Upper lobe of left lung (tissue), 4 donors: ENCODE measurements at regions not wholly inside any gene's neighbourhood (a gene's known extent, or its start where the extent isn't known, plus 50 kb on each side); places are given as distances from the start of the nearest gene placed in this dataset.

Experiments used
- EP300 ChIP-seq, 4 donors: sonication (generic); formaldehyde crosslinking; IDR thresholded peaks; one replicate each; pipeline ENCODE4 v1.5.1; 2017; ENCODE audit warnings: antibody characterized with exemption in 4 of 4, control low read depth in 2 of 4
- POLR2AphosphoS5 ChIP-seq, 2 donors: sonication (generic); formaldehyde crosslinking; IDR thresholded peaks; one replicate each; pipeline ENCODE4 v1.5.1; 2017; ENCODE audit warnings: antibody characterized with exemption in 2 of 2
- TF ChIP-seq, protein P1 (sequence below), 6 experiments: fragments of 450-650 bp in 4 of 6; fragments of 200-600 bp in 2 of 6; sonication (generic) in 2 of 6; IDR thresholded peaks; one replicate each; pipeline ENCODE4 v1.5.1; 2016 to 2019; ENCODE audit warnings: antibody characterized with exemption in 6 of 6

DNA sequence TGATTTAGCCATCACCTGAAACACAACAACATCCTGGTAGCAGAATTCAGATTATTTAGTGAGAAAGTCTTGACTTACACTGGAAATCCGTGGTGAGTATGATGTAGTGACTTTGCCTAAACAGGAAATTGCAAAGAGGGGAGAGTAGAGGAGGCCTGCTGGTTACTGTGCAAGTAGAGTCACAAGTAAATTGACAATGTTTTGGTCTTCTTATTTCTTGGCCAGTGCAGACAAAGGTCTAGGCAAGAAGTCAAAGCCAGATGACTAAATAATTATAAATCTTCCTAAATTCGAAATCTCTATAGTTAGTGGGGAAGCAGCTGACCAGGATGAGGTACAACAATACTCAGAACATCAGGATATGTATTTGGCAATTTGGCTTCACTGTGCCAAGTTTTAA, 159.5 kb upstream of the KCTD3 start:
- TF ChIP-seq EP300 (IDR thresholded peaks at IDR 0.05) (no peak), POLR2AphosphoS5 (IDR thresholded peaks at IDR 0.05) (no peak)
- TF ChIP-seq, protein P1, sequence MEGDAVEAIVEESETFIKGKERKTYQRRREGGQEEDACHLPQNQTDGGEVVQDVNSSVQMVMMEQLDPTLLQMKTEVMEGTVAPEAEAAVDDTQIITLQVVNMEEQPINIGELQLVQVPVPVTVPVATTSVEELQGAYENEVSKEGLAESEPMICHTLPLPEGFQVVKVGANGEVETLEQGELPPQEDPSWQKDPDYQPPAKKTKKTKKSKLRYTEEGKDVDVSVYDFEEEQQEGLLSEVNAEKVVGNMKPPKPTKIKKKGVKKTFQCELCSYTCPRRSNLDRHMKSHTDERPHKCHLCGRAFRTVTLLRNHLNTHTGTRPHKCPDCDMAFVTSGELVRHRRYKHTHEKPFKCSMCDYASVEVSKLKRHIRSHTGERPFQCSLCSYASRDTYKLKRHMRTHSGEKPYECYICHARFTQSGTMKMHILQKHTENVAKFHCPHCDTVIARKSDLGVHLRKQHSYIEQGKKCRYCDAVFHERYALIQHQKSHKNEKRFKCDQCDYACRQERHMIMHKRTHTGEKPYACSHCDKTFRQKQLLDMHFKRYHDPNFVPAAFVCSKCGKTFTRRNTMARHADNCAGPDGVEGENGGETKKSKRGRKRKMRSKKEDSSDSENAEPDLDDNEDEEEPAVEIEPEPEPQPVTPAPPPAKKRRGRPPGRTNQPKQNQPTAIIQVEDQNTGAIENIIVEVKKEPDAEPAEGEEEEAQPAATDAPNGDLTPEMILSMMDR (IDR thresholded peaks at IDR 0.05), result no peak
